Breast epithelium (tissue), 3 donors: ENCODE measurements at regions not wholly inside any gene's neighbourhood (a gene's known extent, or its start where the extent isn't known, plus 50 kb on each side); places are given as distances from the start of the nearest gene placed in this dataset.

ENCODE experiments used
- CTCF ChIP-seq, 3 donors: fragments of 450-650 bp; IDR thresholded peaks; one replicate each; pipeline ENCODE4 v1.5.1; 2016 to 2017; ENCODE audit warnings: antibody characterized with exemption in 3 of 3, mild to moderate bottlenecking in 3 of 3, moderate library complexity in 3 of 3
- POLR2A ChIP-seq: fragments of 450-650 bp; IDR thresholded peaks from one replicate; pipeline ENCODE4 v1.6.1; 2016; ENCODE audit warnings: antibody characterized with exemption, mild to moderate bottlenecking, moderate library complexity

GRCh38 chr3:162365066-162365719 is 868.6 kb downstream of the OTOL1 start:
- TF ChIP-seq POLR2A (no peak), CTCF (IDR thresholded peaks at IDR 0.05) (no peak)
